ENCODE measurements at regions not wholly inside any gene's neighbourhood (a gene's known extent, or its start where the extent isn't known, plus 50 kb on each side); places are given as distances from the start of the nearest gene placed in this dataset.

DNA sequence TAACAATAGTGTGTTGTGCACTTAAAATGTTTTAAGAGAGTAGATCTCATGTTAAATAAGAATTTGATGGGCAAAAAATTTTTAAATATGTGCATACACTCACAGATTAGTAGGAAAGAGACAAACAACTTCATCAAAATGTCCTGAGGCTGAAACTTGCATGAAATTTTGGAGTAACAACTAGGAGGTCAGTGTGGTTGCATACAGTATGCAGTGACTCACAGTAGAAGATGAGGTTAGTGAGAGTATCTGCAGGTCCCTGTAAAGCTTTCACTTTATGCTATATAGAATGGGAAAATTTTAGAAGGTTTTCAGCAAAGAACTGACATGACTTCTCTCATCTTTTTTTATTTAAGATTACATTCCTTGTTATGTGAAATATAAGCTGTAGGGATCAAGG is 453.1 kb upstream of the KLHL4 start (continued):
- no peak for TF ChIP-seq CTBP2 (IDR thresholded peaks at IDR 0.05; ENCODE audit: borderline replicate concordance, insufficient read depth, insufficient read length, low read length)
- TF ChIP-seq CEBPB (IDR thresholded peaks at IDR 0.05; ENCODE audit: low read depth, low read length): no peak
- TF ChIP-seq SAP30 (IDR thresholded peaks at IDR 0.05; ENCODE audit: insufficient read depth, insufficient replicate concordance, low read length): no peak
